Mesenchymal stem cell (in vitro differentiated cells and primary cell): ENCODE measurements at regions not wholly inside any gene's neighbourhood (a gene's known extent, or its start where the extent isn't known, plus 50 kb on each side); places are given as distances from the start of the nearest gene placed in this dataset.
"Not testable (repeated sequence)": the region's sequence is repeated elsewhere in the genome, so short reads cannot be mapped to it uniquely, and the experiment has no call there.

Experiments used
- DNase-seq: peaks from one replicate; pipeline ENCODE4 v3.0.0-alpha.2; 2013
- H2AFZ ChIP-seq: one replicate; pipeline ENCODE4 v1.6.1; 2013; ENCODE audit warnings: low read depth, mild to moderate bottlenecking, control low read depth, inconsistent platforms, low read length, moderate library complexity
- H2AK5ac ChIP-seq: 2 replicates; pipeline ENCODE4 v1.6.1; 2013; ENCODE audit warnings: low read length, moderate library complexity, mild to moderate bottlenecking, inconsistent platforms; ENCODE audit not compliant: severe bottlenecking
- H2BK120ac ChIP-seq: one replicate; pipeline ENCODE4 v1.6.1; 2013; ENCODE audit warnings: low read depth, mild to moderate bottlenecking, inconsistent platforms, low read length, moderate library complexity
- H2BK12ac ChIP-seq, 2 experiments: one replicate each; pipeline ENCODE4 v1.6.1; 2013; ENCODE audit warnings: inconsistent platforms in 2 of 2, low read length in 2 of 2, mild to moderate bottlenecking in 2 of 2, moderate library complexity in 2 of 2, control low read depth in 1 of 2
- H2BK15ac ChIP-seq: one replicate; pipeline ENCODE4 v1.6.1; 2013; ENCODE audit warnings: mild to moderate bottlenecking, low read depth, inconsistent platforms; ENCODE audit not compliant: poor library complexity, severe bottlenecking
- H2BK5ac ChIP-seq: 2 replicates; pipeline ENCODE4 v1.6.1; 2013; ENCODE audit warnings: low read depth, mild to moderate bottlenecking, low read length, control low read depth, inconsistent platforms; ENCODE audit not compliant: poor library complexity, severe bottlenecking
- H3K14ac ChIP-seq, 2 experiments: one replicate each; pipeline ENCODE4 v1.6.1; 2013; ENCODE audit warnings: inconsistent platforms in 2 of 2, low read length in 2 of 2, control low read depth in 1 of 2, mild to moderate bottlenecking in 1 of 2, moderate library complexity in 1 of 2
- H3K18ac ChIP-seq, 2 experiments: one replicate each; pipeline ENCODE4 v1.6.1; 2013; ENCODE audit warnings: inconsistent platforms in 2 of 2, low read length in 2 of 2, control low read depth in 1 of 2, low read depth in 1 of 2, mild to moderate bottlenecking in 1 of 2
- H3K23ac ChIP-seq, 2 experiments: one replicate each; pipeline ENCODE4 v1.6.1; 2013; ENCODE audit warnings: inconsistent platforms in 2 of 2, low read length in 2 of 2, mild to moderate bottlenecking in 2 of 2, moderate library complexity in 2 of 2, control low read depth in 1 of 2
- H3K27ac ChIP-seq: 2 replicates; pipeline ENCODE4 v1.5.1; 2013; ENCODE audit warnings: mild to moderate bottlenecking, moderate library complexity, low read length, control low read depth, inconsistent platforms; ENCODE audit not compliant: poor library complexity, severe bottlenecking
- H3K27me3 ChIP-seq, 2 experiments: 2 replicates each; pipeline versions ENCODE4 v1.6.1 to v1.7.0; 2013; ENCODE audit warnings: low read length in 2 of 2, mild to moderate bottlenecking in 2 of 2, moderate library complexity in 2 of 2, control low read depth in 1 of 2, inconsistent platforms in 1 of 2; ENCODE audit not compliant: control insufficient read depth in 1 of 2, insufficient read depth in 1 of 2
- H3K36me3 ChIP-seq, 2 experiments: 2 replicates each; pipeline versions ENCODE4 v1.6.1 to v1.7.0; 2013; ENCODE audit warnings: low read length in 2 of 2, control low read depth in 1 of 2, inconsistent platforms in 1 of 2, low read depth in 1 of 2, mild to moderate bottlenecking in 1 of 2; ENCODE audit not compliant: insufficient read depth in 2 of 2, control insufficient read depth in 1 of 2
- H3K4ac ChIP-seq, 2 experiments: one replicate each; pipeline ENCODE4 v1.6.1; 2013; ENCODE audit warnings: inconsistent platforms in 2 of 2, low read length in 2 of 2, mild to moderate bottlenecking in 2 of 2, moderate library complexity in 2 of 2, control low read depth in 1 of 2, low read depth in 1 of 2
- H3K4me1 ChIP-seq: 2 replicates; pipeline ENCODE4 v1.6.1; 2013; ENCODE audit warnings: low read depth, low read length, control low read depth; ENCODE audit not compliant: control insufficient read depth, insufficient read depth
- H3K4me2 ChIP-seq: 2 replicates; pipeline ENCODE4 v1.6.1; 2013; ENCODE audit warnings: low read length, mild to moderate bottlenecking, inconsistent platforms; ENCODE audit not compliant: poor library complexity, severe bottlenecking
- H3K4me3 ChIP-seq, 2 experiments: 2 replicates each; pipeline versions ENCODE4 v1.5.1 to v1.7.0; 2013; ENCODE audit warnings: low read length in 2 of 2, mild to moderate bottlenecking in 2 of 2, control low read depth in 1 of 2, low read depth in 1 of 2; ENCODE audit not compliant: insufficient read depth in 1 of 2
- H3K79me1 ChIP-seq: replicated peaks from 2 replicates; pipeline ENCODE4 v1.6.1; 2013; ENCODE audit warnings: mild to moderate bottlenecking, control low read depth, low read length, inconsistent platforms; ENCODE audit not compliant: poor library complexity, severe bottlenecking
- H3K9ac ChIP-seq: 2 replicates; pipeline ENCODE4 v1.7.0; 2013; ENCODE audit warnings: mild to moderate bottlenecking, low read length, moderate library complexity
- H3K9me3 ChIP-seq: 2 replicates; pipeline ENCODE4 v1.7.0; 2013; ENCODE audit warnings: mild to moderate bottlenecking, low read length; ENCODE audit not compliant: control insufficient read depth
- H4K8ac ChIP-seq: one replicate; pipeline ENCODE4 v1.6.1; 2013; ENCODE audit warnings: inconsistent platforms, mild to moderate bottlenecking, low read length, moderate library complexity
- H4K91ac ChIP-seq: one replicate; pipeline ENCODE4 v1.6.1; 2013; ENCODE audit warnings: mild to moderate bottlenecking, low read length, inconsistent platforms
- WGBS: methylation state at CpG from one replicate; pipeline ENCODE4 v1.1.7; 2013; ENCODE audit warnings: mixed read lengths; 5-methylcytosine and 5-hydroxymethylcytosine counted together

DNA sequence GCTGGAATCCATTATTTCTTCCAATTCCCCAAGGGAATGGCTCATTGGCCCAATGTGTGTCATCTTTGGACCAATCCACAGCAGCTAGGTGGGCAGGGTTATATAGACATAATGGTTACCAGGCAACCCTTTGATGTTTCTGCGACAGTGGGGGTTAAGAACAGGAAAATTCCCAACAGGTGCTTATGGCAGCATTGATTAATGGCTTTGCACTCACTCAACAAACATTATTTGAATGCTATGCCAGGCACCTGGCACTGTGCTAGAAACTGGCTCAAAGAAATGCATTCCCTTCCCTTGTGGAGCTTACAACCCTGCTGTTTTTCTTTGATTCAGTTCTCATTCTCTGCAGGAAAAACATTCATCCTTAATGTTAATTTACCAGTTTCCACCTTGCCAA lies 1221.0 kb downstream of the AACS start:
- H4K91ac ChIP-seq = no peak overlapping the region
- H3K79me1 ChIP-seq = no peaks in the 10 kb centered on the region
- DNase-seq = no peak
- H3K14ac ChIP-seq = no peak overlapping the region
- no peak overlapping the region for H2BK120ac ChIP-seq
- peaks cover 26% of the 10 kb centered on the region for H3K9me3 ChIP-seq
- H2AFZ ChIP-seq = no peak overlapping the region
- H3K23ac ChIP-seq = no peak overlapping the region
- no peak overlapping the region for H3K18ac ChIP-seq
- no peaks in the 10 kb centered on the region for H3K27me3 ChIP-seq
- H3K27ac ChIP-seq = no peak overlapping the region
- no peak overlapping the region for H4K8ac ChIP-seq
- H2BK5ac ChIP-seq = no peak overlapping the region
- 59% methylated on average over 1 of the region's 1 CpG for WGBS
- H3K4me1 ChIP-seq = no peaks in the 10 kb centered on the region
- H3K36me3 ChIP-seq = no peaks in the 10 kb centered on the region
- H2AK5ac ChIP-seq = no peak overlapping the region
- no peak overlapping the region for H3K9ac ChIP-seq
- no peak overlapping the region for H2BK12ac ChIP-seq
- H3K4me2 ChIP-seq = no peak overlapping the region
- H3K4ac ChIP-seq = no peak overlapping the region
- no peak overlapping the region for H2BK15ac ChIP-seq
- no peak overlapping the region for H3K4me3 ChIP-seq

DNA sequence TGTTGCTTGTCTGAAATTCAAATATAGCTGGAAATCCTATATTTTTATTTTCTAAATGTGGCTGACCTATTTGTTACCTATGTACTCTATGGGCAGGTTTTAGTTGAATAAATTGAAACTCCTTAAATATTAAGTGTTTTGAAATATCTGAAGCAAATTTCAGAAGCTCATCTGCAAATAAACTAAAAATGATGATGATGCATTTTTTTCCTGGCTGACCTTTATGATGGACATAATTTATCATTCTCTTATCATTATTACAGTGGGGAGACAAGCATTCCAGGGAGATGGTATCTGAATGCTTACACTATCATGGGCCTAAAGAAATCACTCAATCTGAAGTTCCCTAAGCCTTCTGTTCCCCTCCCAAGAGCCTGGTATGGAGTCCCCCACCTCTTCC lies 1225.2 kb downstream of the AACS start:
- H3K9me3 ChIP-seq = peaks cover 32% of the 10 kb centered on the region
- no peak overlapping the region for H2BK5ac ChIP-seq
- no peak overlapping the region for H3K4me3 ChIP-seq
- H4K8ac ChIP-seq = no peak overlapping the region
- no peak overlapping the region for H3K14ac ChIP-seq
- H3K18ac ChIP-seq = no peak overlapping the region
- H3K23ac ChIP-seq = no peak overlapping the region
- no peak overlapping the region for H3K27ac ChIP-seq
- no peak overlapping the region for H2BK120ac ChIP-seq
- no peaks in the 10 kb centered on the region for H3K27me3 ChIP-seq
- H3K36me3 ChIP-seq = no peaks in the 10 kb centered on the region
- no peaks in the 10 kb centered on the region for H3K4me1 ChIP-seq
- H2BK12ac ChIP-seq = no peak overlapping the region
- H2AK5ac ChIP-seq = no peak overlapping the region
- no peak overlapping the region for H3K4ac ChIP-seq
- no peak overlapping the region for H2BK15ac ChIP-seq
- no peak overlapping the region for H4K91ac ChIP-seq
- no peak overlapping the region for H3K4me2 ChIP-seq
- no peak overlapping the region for H2AFZ ChIP-seq
- no peaks in the 10 kb centered on the region for H3K79me1 ChIP-seq
- DNase-seq = no peak
- no peak overlapping the region for H3K9ac ChIP-seq

DNA sequence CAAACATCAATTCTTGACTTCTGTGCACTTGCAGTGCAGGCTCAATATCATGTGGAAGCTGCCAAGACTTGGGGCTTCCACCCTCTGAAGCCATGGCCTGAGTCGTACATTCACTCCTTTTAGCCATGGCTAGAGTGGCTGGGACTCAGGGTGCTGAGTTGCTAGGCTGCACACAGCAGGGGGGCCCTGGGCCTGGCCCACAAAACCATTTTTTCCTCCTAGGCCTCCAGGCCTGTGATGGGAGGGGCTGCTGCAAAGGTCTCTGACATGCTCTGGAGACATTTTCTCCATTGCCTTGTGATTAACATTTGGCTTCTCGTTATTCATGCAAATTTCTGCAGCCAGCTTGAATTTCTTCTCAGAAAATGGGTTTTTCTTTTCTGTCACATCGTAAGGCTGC lies 1226.8 kb downstream of the AACS start:
- DNase-seq, H3K4me1 ChIP-seq, H2BK15ac ChIP-seq, H3K27ac ChIP-seq, H2BK12ac ChIP-seq, H3K4me3 ChIP-seq, H3K4me2 ChIP-seq, H3K18ac ChIP-seq, H3K36me3 ChIP-seq, H2AFZ ChIP-seq, H3K4ac ChIP-seq, H3K9ac ChIP-seq, H3K27me3 ChIP-seq, H4K91ac ChIP-seq, H2AK5ac ChIP-seq, H3K14ac ChIP-seq, H3K23ac ChIP-seq, H2BK120ac ChIP-seq, H2BK5ac ChIP-seq, H4K8ac ChIP-seq, H3K79me1 ChIP-seq: not testable (repeated sequence)
- H3K9me3 ChIP-seq = peaks cover 40% of the 10 kb centered on the region
- 58% methylated on average over 3 of the region's 3 CpGs for WGBS

DNA sequence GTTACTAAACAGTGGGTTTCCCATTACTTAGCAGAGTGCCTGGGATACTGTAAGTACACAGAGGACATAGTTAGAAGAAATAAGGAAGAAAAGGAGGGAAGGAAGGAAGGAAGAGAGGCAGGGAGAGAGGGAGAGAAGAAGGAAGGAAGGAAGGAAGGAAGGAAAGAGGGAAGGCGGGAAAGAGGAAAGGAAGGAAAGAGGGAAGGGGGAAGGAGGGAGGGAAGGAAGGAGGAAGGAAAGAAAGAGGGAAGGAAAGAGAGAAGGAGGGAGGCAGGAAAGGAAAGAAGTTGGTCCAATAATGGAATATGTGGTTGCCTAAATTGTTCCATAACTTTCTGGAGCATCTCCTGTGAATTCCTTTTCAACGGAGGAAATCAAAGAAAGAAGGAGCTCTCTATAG lies 1230.4 kb downstream of the AACS start:
- no peak overlapping the region for H3K4me2 ChIP-seq
- H4K8ac ChIP-seq = no peak overlapping the region
- H2BK120ac ChIP-seq = no peak overlapping the region
- peaks cover 27% of the 10 kb centered on the region for H3K9me3 ChIP-seq
- no peak overlapping the region for H2BK12ac ChIP-seq
- no peaks in the 10 kb centered on the region for H3K79me1 ChIP-seq
- H3K18ac ChIP-seq = no peak overlapping the region
- no peaks in the 10 kb centered on the region for H3K36me3 ChIP-seq
- H3K27ac ChIP-seq = no peak overlapping the region
- WGBS = 77% methylated on average over 2 of the region's 2 CpGs
- no peak overlapping the region for H3K4ac ChIP-seq
- H2AK5ac ChIP-seq = no peak overlapping the region
- no peak overlapping the region for H4K91ac ChIP-seq
- H3K23ac ChIP-seq = no peak overlapping the region
- no peaks in the 10 kb centered on the region for H3K27me3 ChIP-seq
- no peak overlapping the region for H2BK5ac ChIP-seq
- no peak for DNase-seq
- H2AFZ ChIP-seq = no peak overlapping the region
- H2BK15ac ChIP-seq = no peak overlapping the region
- H3K4me1 ChIP-seq = no peaks in the 10 kb centered on the region
- no peak overlapping the region for H3K9ac ChIP-seq
- no peak overlapping the region for H3K4me3 ChIP-seq
- no peak overlapping the region for H3K14ac ChIP-seq
